Adrenal gland (tissue), 5 donors: ENCODE measurements at regions not wholly inside any gene's neighbourhood (a gene's known extent, or its start where the extent isn't known, plus 50 kb on each side); places are given as distances from the start of the nearest gene placed in this dataset.

Source experiments
- CTCF ChIP-seq, 6 experiments: fragments of 450-650 bp in 4 of 6; fragments of 200-600 bp in 2 of 6; sonication (generic) in 1 of 6; IDR thresholded peaks; 1 replicate in 5 of 6; 2 replicates in 1 of 6; pipeline versions ENCODE4 v1.5.1 to v1.8.0; 2016 to 2021; ENCODE audit warnings: antibody characterized with exemption in 6 of 6, mild to moderate bottlenecking in 2 of 6, moderate library complexity in 1 of 6
- POLR2A ChIP-seq, 2 donors: fragments of 450-650 bp; IDR thresholded peaks; one replicate each; pipeline ENCODE4 v1.6.1; 2017; ENCODE audit warnings: antibody characterized with exemption in 2 of 2, mild to moderate bottlenecking in 2 of 2, moderate library complexity in 1 of 2
- donor health status: DM: no; HTN: no; CAD: no.

- TF ChIP-seq CTCF (IDR thresholded peaks at IDR 0.05): no peak
- TF ChIP-seq POLR2A (IDR thresholded peaks at IDR 0.05): no peak
These were observed 412.1 kb upstream of the CELF2 start for GRCh38 chr10:10605551-10606081.
